Mesothelial cell of epicardium (in vitro differentiated cells): ENCODE measurements at regions not wholly inside any gene's neighbourhood (a gene's known extent, or its start where the extent isn't known, plus 50 kb on each side); places are given as distances from the start of the nearest gene placed in this dataset.

ENCODE experiments used
- DNase-seq, 2 experiments: peaks; one replicate each; pipeline ENCODE4 v3.0.0; 2021; ENCODE audit warnings: low spot score in 2 of 2; ENCODE audit not compliant: unreplicated experiment in 2 of 2
- H3K27ac Mint-ChIP-seq: 2 replicates; pipeline ENCODE4 v1.8.0; 2021; ENCODE audit warnings: mixed read lengths
- H3K27me3 Mint-ChIP-seq: 2 replicates; pipeline ENCODE4 v1.8.0; 2021; ENCODE audit warnings: low read depth, mixed read lengths
- H3K36me3 Mint-ChIP-seq: 2 replicates; pipeline ENCODE4 v1.8.0; 2021; ENCODE audit warnings: mixed read lengths
- H3K4me1 Mint-ChIP-seq: 2 replicates; pipeline ENCODE4 v1.8.0; 2021; ENCODE audit warnings: mixed read lengths
- H3K4me3 Mint-ChIP-seq: 2 replicates; pipeline ENCODE4 v1.8.0; 2021; ENCODE audit warnings: mild to moderate bottlenecking, moderate library complexity, mixed read lengths
- H3K9me3 Mint-ChIP-seq: 2 replicates; pipeline ENCODE4 v1.8.0; 2021; ENCODE audit warnings: mixed read lengths
- CTCF ChIP-seq: fragments of 200-600 bp; sonication (generic); IDR thresholded peaks from one replicate; pipeline ENCODE4 v1.5.0; 2021; ENCODE audit warnings: antibody characterized with exemption; ENCODE audit not compliant: unreplicated experiment

- no peaks in the 10 kb centered on the region for H3K9me3 Mint-ChIP-seq
- TF ChIP-seq CTCF = no peak
- H3K27me3 Mint-ChIP-seq = no peaks in the 10 kb centered on the region
- no peak overlapping the region for H3K4me3 Mint-ChIP-seq
- no peak for DNase-seq
- H3K4me1 Mint-ChIP-seq = peaks cover 1% of the 10 kb centered on the region
- H3K27ac Mint-ChIP-seq = no peak overlapping the region
- no peaks in the 10 kb centered on the region for H3K36me3 Mint-ChIP-seq
These were observed 287.1 kb downstream of the SQOR start for GRCh38 chr15:45921978-45922377.

- H3K36me3 Mint-ChIP-seq = no peaks in the 10 kb centered on the region
These were observed 306.5 kb downstream of the SQOR start for GRCh38 chr15:45941367-45941766.

GRCh38 chr15:45943240-45943639 is 308.4 kb downstream of the SQOR start:
- H3K9me3 Mint-ChIP-seq = no peaks in the 10 kb centered on the region
- no peak overlapping the region for H3K27ac Mint-ChIP-seq
- DNase-seq = no peak
- no peaks in the 10 kb centered on the region for H3K27me3 Mint-ChIP-seq
- no peaks in the 10 kb centered on the region for H3K36me3 Mint-ChIP-seq
- H3K4me1 Mint-ChIP-seq = no peaks in the 10 kb centered on the region
- TF ChIP-seq CTCF = no peak
- H3K4me3 Mint-ChIP-seq = no peak overlapping the region

More at GRCh38 chr15:45941367-45941766, 306.5 kb downstream of the SQOR start:
- no peak for TF ChIP-seq CTCF
- Mint-ChIP-seq H3K4me1 (peaks cover 3% of the 10 kb centered on the region), H3K9me3 (no peaks in the 10 kb centered on the region), H3K27me3 (no peaks in the 10 kb centered on the region), H3K4me3 (no peak overlapping the region), H3K27ac (no peak overlapping the region)
- no peak for DNase-seq

- H3K27ac Mint-ChIP-seq = no peak overlapping the region
- no peaks in the 10 kb centered on the region for H3K36me3 Mint-ChIP-seq
- TF ChIP-seq CTCF = no peak
- H3K27me3 Mint-ChIP-seq = no peaks in the 10 kb centered on the region
- no peak for DNase-seq
- H3K9me3 Mint-ChIP-seq = no peaks in the 10 kb centered on the region
- H3K4me3 Mint-ChIP-seq = no peak overlapping the region
- H3K4me1 Mint-ChIP-seq = no peaks in the 10 kb centered on the region
These were observed 311.3 kb downstream of the SQOR start for GRCh38 chr15:45946111-45946510.

- H3K9me3 Mint-ChIP-seq = no peaks in the 10 kb centered on the region
- H3K27me3 Mint-ChIP-seq = no peaks in the 10 kb centered on the region
- no peak for TF ChIP-seq CTCF
- H3K27ac Mint-ChIP-seq = no peak overlapping the region
- no peaks in the 10 kb centered on the region for H3K36me3 Mint-ChIP-seq
- no peaks in the 10 kb centered on the region for H3K4me1 Mint-ChIP-seq
- DNase-seq = no peak
- H3K4me3 Mint-ChIP-seq = no peak overlapping the region
These were observed 313.4 kb downstream of the SQOR start for GRCh38 chr15:45948181-45948621.

- no peak for TF ChIP-seq CTCF
- Mint-ChIP-seq H3K27me3 (no peaks in the 10 kb centered on the region), H3K4me1 (no peaks in the 10 kb centered on the region), H3K4me3 (no peak overlapping the region), H3K27ac (no peak overlapping the region), H3K36me3 (no peaks in the 10 kb centered on the region), H3K9me3 (peaks cover 37% of the 10 kb centered on the region)
- DNase-seq = no peak
These were observed 324.1 kb downstream of the SQOR start for GRCh38 chr15:45958924-45959323.
